ENCODE measurements at regions not wholly inside any gene's neighbourhood (a gene's known extent, or its start where the extent isn't known, plus 50 kb on each side); places are given as distances from the start of the nearest gene placed in this dataset.
"Not testable (repeated sequence)": the region's sequence is repeated elsewhere in the genome, so short reads cannot be mapped to it uniquely, and the experiment has no call there.

DNA sequence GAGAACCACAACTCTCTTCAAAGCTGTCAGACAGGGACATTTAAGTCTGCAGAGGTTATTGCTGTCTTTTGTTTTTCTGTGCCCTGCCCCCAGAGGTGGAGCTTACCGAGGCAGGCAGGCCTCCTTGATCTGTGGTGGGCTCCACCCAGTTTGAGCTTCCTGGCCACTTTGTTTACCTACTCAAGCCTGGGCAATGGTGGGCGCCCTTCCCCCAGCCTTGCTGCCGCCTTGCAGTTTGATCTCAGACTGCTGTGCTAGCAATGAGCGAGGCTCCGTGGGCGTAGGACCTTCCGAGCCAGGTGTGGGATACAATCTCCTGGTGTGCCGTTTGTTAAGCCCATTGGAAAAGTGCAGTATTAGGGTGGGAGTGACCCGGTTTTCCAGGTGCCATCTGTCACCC is 822.1 kb downstream of the KCNMA1 start:
- DNase-seq (ENCODE audit: low spot score): not testable (repeated sequence)

DNA sequence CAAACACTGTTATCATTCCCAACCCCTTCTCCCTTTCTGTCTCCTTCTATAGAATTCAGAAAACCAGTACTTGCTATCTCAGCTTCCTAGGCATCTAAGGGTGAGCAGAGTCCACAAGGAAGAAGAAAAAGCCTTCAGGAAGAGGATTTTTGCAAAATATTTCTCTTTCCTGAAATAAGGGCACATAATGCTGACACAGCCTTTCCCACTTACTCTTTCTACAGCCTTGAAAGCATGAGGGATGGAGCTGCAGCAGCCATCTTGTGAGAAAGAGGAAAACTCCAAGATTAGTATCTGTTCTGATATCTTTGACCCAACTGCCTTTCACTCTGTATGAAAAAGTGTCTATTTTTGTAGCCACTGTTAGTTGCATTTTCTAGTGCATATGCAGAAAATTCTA is 826.2 kb downstream of the KCNMA1 start:
- TF ChIP-seq, protein P1, sequence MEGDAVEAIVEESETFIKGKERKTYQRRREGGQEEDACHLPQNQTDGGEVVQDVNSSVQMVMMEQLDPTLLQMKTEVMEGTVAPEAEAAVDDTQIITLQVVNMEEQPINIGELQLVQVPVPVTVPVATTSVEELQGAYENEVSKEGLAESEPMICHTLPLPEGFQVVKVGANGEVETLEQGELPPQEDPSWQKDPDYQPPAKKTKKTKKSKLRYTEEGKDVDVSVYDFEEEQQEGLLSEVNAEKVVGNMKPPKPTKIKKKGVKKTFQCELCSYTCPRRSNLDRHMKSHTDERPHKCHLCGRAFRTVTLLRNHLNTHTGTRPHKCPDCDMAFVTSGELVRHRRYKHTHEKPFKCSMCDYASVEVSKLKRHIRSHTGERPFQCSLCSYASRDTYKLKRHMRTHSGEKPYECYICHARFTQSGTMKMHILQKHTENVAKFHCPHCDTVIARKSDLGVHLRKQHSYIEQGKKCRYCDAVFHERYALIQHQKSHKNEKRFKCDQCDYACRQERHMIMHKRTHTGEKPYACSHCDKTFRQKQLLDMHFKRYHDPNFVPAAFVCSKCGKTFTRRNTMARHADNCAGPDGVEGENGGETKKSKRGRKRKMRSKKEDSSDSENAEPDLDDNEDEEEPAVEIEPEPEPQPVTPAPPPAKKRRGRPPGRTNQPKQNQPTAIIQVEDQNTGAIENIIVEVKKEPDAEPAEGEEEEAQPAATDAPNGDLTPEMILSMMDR (IDR thresholded peaks at IDR 0.05; ENCODE audit: extremely low read depth, missing control alignments): no peak

DNA sequence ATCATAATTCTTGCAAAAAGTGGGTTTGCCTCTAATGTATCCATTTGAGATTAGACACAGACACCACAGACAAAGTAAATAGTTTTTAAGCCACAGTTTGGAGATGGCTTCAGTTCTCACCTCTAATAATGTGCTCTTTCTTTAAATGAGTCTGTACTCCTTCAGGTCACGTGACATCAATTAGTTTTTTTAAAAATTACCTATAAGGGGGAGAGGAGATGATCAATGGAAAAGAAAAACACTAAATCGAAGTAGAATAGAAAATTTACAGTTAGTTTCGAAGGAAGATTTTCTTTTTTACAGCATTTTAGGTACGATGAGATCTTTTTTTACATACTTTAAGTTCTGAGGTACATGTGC is 849.2 kb downstream of the KCNMA1 start:
- DNase-seq (ENCODE audit: low spot score): no peak
- TF ChIP-seq, protein P1 (IDR thresholded peaks at IDR 0.05; ENCODE audit: extremely low read depth, missing control alignments): no peak

More for the DNA sequence above, 826.2 kb downstream of the KCNMA1 start:
- no peak for DNase-seq (ENCODE audit: low spot score)

DNA sequence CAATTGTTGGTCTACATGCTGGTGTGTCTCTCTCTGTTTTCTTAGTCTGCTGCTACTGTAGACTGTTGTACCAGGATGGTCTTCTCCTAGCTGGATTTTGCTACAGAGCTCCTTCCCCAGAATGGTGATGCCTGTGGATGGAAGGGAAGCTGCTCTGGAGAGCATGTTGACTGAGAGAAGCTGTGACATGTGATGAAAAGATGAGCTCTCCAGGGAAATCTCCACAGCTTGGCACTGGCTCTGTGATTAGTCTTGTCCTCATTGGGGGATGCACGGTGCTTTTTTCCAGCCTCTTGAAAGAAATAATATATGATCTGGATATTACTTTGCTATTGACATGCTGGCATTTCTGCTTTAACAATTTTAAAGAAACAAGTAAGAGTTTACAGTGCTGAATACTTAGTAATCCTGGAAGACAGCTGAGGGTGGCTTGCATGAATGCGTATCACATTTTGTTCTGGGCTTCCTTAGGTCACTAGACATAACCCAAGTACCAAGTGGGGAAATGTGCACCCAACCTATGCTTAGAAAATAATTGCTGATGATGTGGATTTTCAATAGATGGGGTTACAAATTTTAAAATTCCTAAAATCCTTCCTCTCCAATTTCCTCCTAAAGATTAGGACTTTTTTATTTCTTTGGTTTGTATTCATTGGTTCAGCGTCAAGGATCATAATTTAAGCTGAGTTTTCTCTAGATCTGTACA is 849.7 kb downstream of the KCNMA1 start:
- TF ChIP-seq, protein P1 (IDR thresholded peaks at IDR 0.05; ENCODE audit: extremely low read depth, missing control alignments): no peak
- no peak for DNase-seq (ENCODE audit: low spot score)

DNA sequence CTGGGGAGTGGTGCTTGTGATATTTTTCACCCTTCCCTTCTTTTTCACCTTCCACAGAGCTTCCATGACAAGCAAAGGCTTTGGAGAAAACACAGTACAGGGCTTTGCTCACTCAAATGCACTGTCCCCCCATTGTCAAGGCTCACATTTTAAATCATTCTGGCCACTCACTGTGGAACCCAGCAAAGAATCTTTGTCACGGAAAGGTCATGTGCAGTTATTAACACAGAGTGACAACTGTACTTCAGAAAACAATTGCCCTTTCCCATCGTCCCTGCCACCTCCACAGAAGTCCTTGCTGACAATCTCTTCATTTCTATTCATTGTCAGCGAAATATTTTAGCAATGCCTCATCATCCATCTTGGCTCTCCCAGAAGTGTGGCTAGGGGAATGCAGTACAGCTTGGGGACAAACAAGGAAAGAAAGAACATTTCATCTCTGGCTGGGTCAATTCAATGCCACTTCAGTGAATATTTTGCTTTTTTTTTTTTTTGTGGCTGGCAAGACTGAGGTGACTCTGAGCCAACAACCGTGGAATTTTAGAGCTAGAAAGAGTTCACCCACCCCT is 851.0 kb downstream of the KCNMA1 start:
- no peak for DNase-seq (ENCODE audit: low spot score)
- TF ChIP-seq, protein P1 (IDR thresholded peaks at IDR 0.05; ENCODE audit: extremely low read depth, missing control alignments): no peak

DNA sequence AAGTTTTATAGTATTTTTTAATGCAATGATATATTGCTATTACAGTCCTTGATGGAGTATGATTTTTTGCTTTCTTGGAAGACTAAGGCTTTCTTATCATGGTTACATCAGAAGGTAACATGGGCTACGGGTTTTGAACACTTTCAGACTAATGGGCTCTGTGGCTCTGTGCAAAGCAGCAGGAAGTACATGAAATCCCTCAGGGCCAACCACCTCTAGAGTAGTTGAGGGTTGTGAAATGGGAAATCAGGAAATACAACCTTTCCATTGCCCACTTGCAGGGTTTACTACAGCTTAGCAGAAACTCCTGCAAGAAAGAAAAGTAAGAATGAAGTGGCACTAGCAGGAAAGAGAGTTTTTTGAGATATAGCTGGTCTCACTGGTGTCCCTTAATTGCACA is 853.5 kb downstream of the KCNMA1 start:
- TF ChIP-seq, protein P1 (IDR thresholded peaks at IDR 0.05; ENCODE audit: extremely low read depth, missing control alignments): no peak
- DNase-seq (ENCODE audit: low spot score): no peak

DNA sequence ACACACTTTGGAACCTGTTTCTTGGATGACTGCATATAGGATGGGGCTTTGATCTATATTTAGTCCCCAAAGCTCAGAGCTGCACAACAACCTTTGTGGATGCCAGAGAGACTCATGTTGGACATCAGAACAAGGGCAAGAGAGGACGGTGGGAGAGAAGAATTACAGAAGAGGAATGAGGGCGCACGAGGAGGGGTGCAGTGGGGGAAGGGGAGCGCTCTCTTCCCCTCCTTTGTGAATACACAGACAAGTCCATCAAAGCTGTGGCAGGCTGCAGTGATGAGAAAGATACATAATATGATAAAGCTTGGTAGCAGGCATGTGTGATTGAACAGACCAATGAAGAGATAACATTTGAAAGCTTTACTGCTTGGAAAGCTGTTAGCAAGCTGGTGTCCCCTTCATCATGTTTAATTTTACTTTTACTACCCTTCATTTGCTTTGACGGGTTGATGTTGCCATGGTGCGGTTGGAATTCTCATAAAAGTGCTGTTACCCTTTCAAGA is 857.8 kb downstream of the KCNMA1 start:
- TF ChIP-seq, protein P1 (IDR thresholded peaks at IDR 0.05; ENCODE audit: extremely low read depth, missing control alignments): no peak
- no peak for DNase-seq (ENCODE audit: low spot score)

Data from GM20000 (cell line).